ENCODE measurements at regions not wholly inside any gene's neighbourhood (a gene's known extent, or its start where the extent isn't known, plus 50 kb on each side); places are given as distances from the start of the nearest gene placed in this dataset.

- no peak for DNase-seq
Observed at GRCh38 chr7:126378642-126379041, 874.1 kb downstream of the GRM8 start.

GRCh38 chr7:126370038-126370668, 882.6 kb downstream of the GRM8 start:
- DNase-seq = no peak

GRCh38 chr7:126362746-126363145, 890.0 kb downstream of the GRM8 start:
- no peak for DNase-seq

GRCh38 chr7:126361183-126361582, 891.6 kb downstream of the GRM8 start:
- no peak for DNase-seq

- no peak for DNase-seq
Observed at GRCh38 chr7:126339813-126340212, 912.9 kb downstream of the GRM8 start.

GRCh38 chr7:126305671-126306070, 947.1 kb downstream of the GRM8 start:
- DNase-seq = no peak

GRCh38 chr7:126303926-126304325, 948.8 kb downstream of the GRM8 start:
- no peak for DNase-seq

GRCh38 chr7:126302639-126303038, 950.1 kb downstream of the GRM8 start:
- DNase-seq = no peak

GRCh38 chr7:126286317-126286716, 966.4 kb downstream of the GRM8 start:
- no peak for DNase-seq

- no peak for DNase-seq
Observed at GRCh38 chr7:126236261-126236660, 1016.5 kb downstream of the GRM8 start.

- DNase-seq = no peak
Observed at GRCh38 chr7:126228356-126229061, 1024.2 kb downstream of the GRM8 start.

- no peak for DNase-seq
Observed at GRCh38 chr7:126227643-126228042, 1025.1 kb downstream of the GRM8 start.

GRCh38 chr7:126227055-126227454, 1025.7 kb downstream of the GRM8 start:
- DNase-seq = no peak

- DNase-seq = no peak
Observed at GRCh38 chr7:126223729-126224128, 1029.0 kb downstream of the GRM8 start.

- no peak for DNase-seq
Observed at GRCh38 chr7:126222782-126223181, 1030.0 kb downstream of the GRM8 start.

GRCh38 chr7:126215785-126216184, 1037.0 kb downstream of the GRM8 start:
- no peak for DNase-seq

GRCh38 chr7:126213876-126214275, 1038.9 kb downstream of the GRM8 start:
- no peak for DNase-seq

- DNase-seq = no peak
Observed at GRCh38 chr7:126211875-126212274, 1040.9 kb downstream of the GRM8 start.

GRCh38 chr7:126210707-126211106, 1042.0 kb downstream of the GRM8 start:
- no peak for DNase-seq

- DNase-seq = no peak
Observed at GRCh38 chr7:126203185-126203584, 1049.6 kb downstream of the GRM8 start.

GRCh38 chr7:126202177-126202576, 1050.6 kb downstream of the GRM8 start:
- DNase-seq = no peak

- DNase-seq = no peak
Observed at GRCh38 chr7:126185959-126186580, 1066.7 kb downstream of the GRM8 start.

GRCh38 chr7:126179916-126180315, 1072.8 kb downstream of the GRM8 start:
- DNase-seq = no peak

- DNase-seq = no peak
Observed at GRCh38 chr7:126178865-126179264, 1073.9 kb downstream of the GRM8 start.
